ENCODE measurements at regions not wholly inside any gene's neighbourhood (a gene's known extent, or its start where the extent isn't known, plus 50 kb on each side); places are given as distances from the start of the nearest gene placed in this dataset.

- Histone ChIP-seq H3K27me3 (no peaks in the 10 kb centered on the region), H3K4me1 (no peaks in the 10 kb centered on the region), H3K9me3 (peaks cover 0 to 9% (median 0%) of the 10 kb centered on the region in 4 donors), H3K36me3 (no peaks in the 10 kb centered on the region), H3K27ac (no peak overlapping the region), H3K4me3 (no peak overlapping the region)
- 59 to 83% methylated on average over 3 of the region's 3 CpGs for WGBS, 2 donors
- TF ChIP-seq EP300 (IDR thresholded peaks at IDR 0.05) (no peak), CTCF (IDR thresholded peaks at IDR 0.05) (no peak), POLR2A (IDR thresholded peaks at IDR 0.05) (no peak)
- DNase-seq (ENCODE audit: low spot score in 2 of 2) = no peak
These were observed 260.2 kb downstream of the TMX3 start for GRCh38 chr18:68454511-68455228.

- DNase-seq (ENCODE audit: low spot score in 2 of 2) = no peak
- Histone ChIP-seq H3K4me3 (no peak overlapping the region), H3K9me3 (peaks cover 0 to 9% (median 0%) of the 10 kb centered on the region in 4 donors), H3K4me1 (no peaks in the 10 kb centered on the region), H3K27me3 (no peaks in the 10 kb centered on the region), H3K36me3 (no peaks in the 10 kb centered on the region), H3K27ac (no peak overlapping the region)
- TF ChIP-seq EP300 (IDR thresholded peaks at IDR 0.05) (no peak), CTCF (IDR thresholded peaks at IDR 0.05) (no peak), POLR2A (IDR thresholded peaks at IDR 0.05) (no peak)
- 79 to 84% methylated on average over 2 of the region's 2 CpGs for WGBS, 2 donors
These were observed 265.6 kb downstream of the TMX3 start for GRCh38 chr18:68449292-68449691.

- Histone ChIP-seq H3K4me3 (no peak overlapping the region), H3K27me3 (no peaks in the 10 kb centered on the region), H3K27ac (no peak overlapping the region), H3K9me3 (peaks cover 0 to 6% (median 0%) of the 10 kb centered on the region in 4 donors), H3K4me1 (no peaks in the 10 kb centered on the region), H3K36me3 (no peaks in the 10 kb centered on the region)
- TF ChIP-seq CTCF (IDR thresholded peaks at IDR 0.05) (no peak), POLR2A (IDR thresholded peaks at IDR 0.05) (no peak), EP300 (IDR thresholded peaks at IDR 0.05) (no peak)
- WGBS, 2 donors = 45 to 74% methylated on average over 1 of the region's 1 CpG
- DNase-seq (ENCODE audit: low spot score in 2 of 2) = no peak
These were observed 266.2 kb downstream of the TMX3 start for GRCh38 chr18:68448736-68449135.

- WGBS, 2 donors = 38 to 63% methylated on average over 1 of the region's 1 CpG
- Histone ChIP-seq H3K4me1 (no peaks in the 10 kb centered on the region), H3K4me3 (no peak overlapping the region), H3K36me3 (no peaks in the 10 kb centered on the region), H3K27me3 (no peaks in the 10 kb centered on the region), H3K9me3 (no peaks in the 10 kb centered on the region), H3K27ac (no peak overlapping the region)
- TF ChIP-seq CTCF (IDR thresholded peaks at IDR 0.05) = no peak
- no peak for DNase-seq (ENCODE audit: low spot score in 2 of 2)
These were observed 267.6 kb downstream of the TMX3 start for GRCh38 chr18:68447286-68447685.

- Histone ChIP-seq H3K9me3 (no peaks in the 10 kb centered on the region), H3K36me3 (no peaks in the 10 kb centered on the region), H3K4me3 (no peak overlapping the region), H3K4me1 (no peaks in the 10 kb centered on the region), H3K27ac (no peak overlapping the region), H3K27me3 (no peaks in the 10 kb centered on the region)
- no peak for DNase-seq (ENCODE audit: low spot score in 2 of 2)
- no peak for TF ChIP-seq EP300 (IDR thresholded peaks at IDR 0.05)
- TF ChIP-seq POLR2A (IDR thresholded peaks at IDR 0.05) = no peak
- no peak for TF ChIP-seq CTCF (IDR thresholded peaks at IDR 0.05)
- 89 to 90% methylated on average over 6 of the region's 6 CpGs for WGBS, 2 donors
These were observed 269.1 kb downstream of the TMX3 start for GRCh38 chr18:68445668-68446426.
